Erythroblast (primary cell): ENCODE measurements at regions not wholly inside any gene's neighbourhood (a gene's known extent, or its start where the extent isn't known, plus 50 kb on each side); places are given as distances from the start of the nearest gene placed in this dataset.

Source experiments
- DNase-seq, 2 experiments: peaks; one replicate each; lab custom pipeline; 2025; lab: John Stamatoyannopoulos, UW
- GATA1 ChIP-seq: IDR thresholded peaks from 2 replicates; pipeline ENCODE4 v1.6.1; 2011; ENCODE audit warnings: low read depth, mild to moderate bottlenecking, control low read depth, low read length, moderate library complexity
- POLR2A ChIP-seq: IDR thresholded peaks from 2 replicates; pipeline ENCODE4 v1.6.1; 2011; ENCODE audit warnings: mild to moderate bottlenecking, low read length

- no peak for DNase-seq
- TF ChIP-seq GATA1 (no peak), POLR2A (no peak)
These were observed 1356.3 kb downstream of the KCNT2 start for GRCh38 chr1:195251900-195252299.

- DNase-seq, result no peak
These were observed 1364.7 kb downstream of the KCNT2 start for GRCh38 chr1:195243492-195243891.

GRCh38 chr1:195241066-195241465 lies 1367.2 kb downstream of the KCNT2 start:
- TF ChIP-seq POLR2A, result no peak
- DNase-seq, result no peak

More at GRCh38 chr1:195243492-195243891, 1364.7 kb downstream of the KCNT2 start:
- TF ChIP-seq POLR2A, result no peak
- no peak for TF ChIP-seq GATA1

GRCh38 chr1:195238313-195238712 lies 1369.9 kb downstream of the KCNT2 start:
- DNase-seq, result no peak
- no peak for TF ChIP-seq POLR2A
- no peak for TF ChIP-seq GATA1

GRCh38 chr1:195236991-195237889 lies 1371.0 kb downstream of the KCNT2 start:
- DNase-seq, result no peak

GRCh38 chr1:195218428-195219212 lies 1389.6 kb downstream of the KCNT2 start:
- TF ChIP-seq GATA1 (no peak), POLR2A (no peak)
- DNase-seq, result no peak

More at GRCh38 chr1:195236991-195237889, 1371.0 kb downstream of the KCNT2 start:
- no peak for TF ChIP-seq POLR2A
- TF ChIP-seq GATA1, result no peak

- DNase-seq, result no peak
These were observed 1406.0 kb downstream of the KCNT2 start for GRCh38 chr1:195202241-195202640.

GRCh38 chr1:195200772-195201171 lies 1407.5 kb downstream of the KCNT2 start:
- DNase-seq, result no peak
- no peak for TF ChIP-seq GATA1

More at GRCh38 chr1:195202241-195202640, 1406.0 kb downstream of the KCNT2 start:
- TF ChIP-seq GATA1 (no peak), POLR2A (no peak)

- DNase-seq, result no peak
- TF ChIP-seq GATA1, result no peak
- TF ChIP-seq POLR2A, result no peak
These were observed 1411.1 kb downstream of the KCNT2 start for GRCh38 chr1:195197116-195197515.

GRCh38 chr1:195195423-195196057 lies 1412.7 kb downstream of the KCNT2 start:
- no peak for TF ChIP-seq GATA1
- no peak for TF ChIP-seq POLR2A

GRCh38 chr1:195193134-195193533 lies 1415.1 kb downstream of the KCNT2 start:
- no peak for DNase-seq
- TF ChIP-seq POLR2A, result no peak
- no peak for TF ChIP-seq GATA1

More at GRCh38 chr1:195195423-195196057, 1412.7 kb downstream of the KCNT2 start:
- DNase-seq, result no peak

- TF ChIP-seq POLR2A (no peak), GATA1 (no peak)
- no peak for DNase-seq
These were observed 1419.4 kb downstream of the KCNT2 start for GRCh38 chr1:195188821-195189220.

GRCh38 chr1:195186544-195186943 lies 1421.7 kb downstream of the KCNT2 start:
- TF ChIP-seq GATA1 (no peak), POLR2A (no peak)
- DNase-seq, result no peak
